ENCODE measurements at regions not wholly inside any gene's neighbourhood (a gene's known extent, or its start where the extent isn't known, plus 50 kb on each side); places are given as distances from the start of the nearest gene placed in this dataset.

DNA sequence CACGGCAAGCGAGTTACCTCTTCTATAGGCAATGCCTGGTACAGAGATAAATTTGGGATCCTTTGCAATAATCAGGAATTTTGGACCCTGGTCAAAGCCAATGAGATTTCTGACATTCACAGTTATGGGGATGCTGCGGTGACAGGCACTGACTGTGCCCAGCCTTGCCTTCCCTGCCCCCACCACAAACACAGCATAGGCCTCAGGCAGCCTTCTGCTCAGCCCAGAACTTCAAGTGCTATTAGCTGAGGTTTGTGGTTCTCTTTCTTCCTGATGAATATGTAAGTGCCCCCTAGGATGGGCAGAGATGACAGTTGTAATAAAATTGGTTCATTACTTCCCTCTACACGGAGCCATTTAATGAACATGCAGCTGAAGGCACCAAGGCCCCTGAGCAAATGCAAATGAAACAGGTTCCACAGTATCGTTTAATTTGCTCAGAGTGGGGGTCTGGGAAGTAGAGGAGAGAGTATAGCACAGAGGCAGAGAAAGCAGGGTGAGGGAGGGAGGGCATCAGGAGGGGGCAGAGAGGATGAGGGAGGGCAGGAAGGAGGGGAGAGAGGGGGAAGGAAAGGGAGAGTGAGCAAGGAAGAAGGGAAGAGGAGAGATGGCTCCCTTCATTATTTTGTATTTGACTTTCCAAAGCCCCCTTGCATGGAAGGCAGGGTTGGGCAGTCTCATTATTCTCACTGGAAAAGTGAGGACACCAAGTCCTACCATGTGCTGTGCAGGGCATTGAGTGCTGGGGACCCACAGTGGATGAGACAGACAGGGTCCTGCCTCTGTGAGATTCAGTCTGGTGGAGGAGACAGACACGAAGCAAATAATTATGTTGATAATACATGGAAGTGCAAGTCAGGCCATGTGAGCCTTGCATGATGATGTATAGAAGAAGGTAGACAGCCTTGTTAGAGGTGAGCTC, 513.0 kb downstream of the PTPRU start:
- Histone ChIP-seq H3K9me3 (ENCODE audit: control insufficient read depth, low read length) (no peaks in the 10 kb centered on the region), H3K4me3 (ENCODE audit: extremely low read depth, insufficient read depth, low read length, poor library complexity, severe bottlenecking) (no peak overlapping the region), H3K4me1 (ENCODE audit: control insufficient read depth, insufficient read depth, low read length, poor library complexity, severe bottlenecking) (no peaks in the 10 kb centered on the region), H3K36me3 (ENCODE audit: control insufficient read depth, insufficient read depth, low read length) (no peaks in the 10 kb centered on the region), H3K27ac (ENCODE audit: low read depth, low read length, severe bottlenecking) (no peak overlapping the region)
- WGBS, 2 experiments (ENCODE audit: insufficient coverage in 2 of 2) = 50 to 76% methylated on average over 2 to 4 of the region's 6 CpGs

DNA sequence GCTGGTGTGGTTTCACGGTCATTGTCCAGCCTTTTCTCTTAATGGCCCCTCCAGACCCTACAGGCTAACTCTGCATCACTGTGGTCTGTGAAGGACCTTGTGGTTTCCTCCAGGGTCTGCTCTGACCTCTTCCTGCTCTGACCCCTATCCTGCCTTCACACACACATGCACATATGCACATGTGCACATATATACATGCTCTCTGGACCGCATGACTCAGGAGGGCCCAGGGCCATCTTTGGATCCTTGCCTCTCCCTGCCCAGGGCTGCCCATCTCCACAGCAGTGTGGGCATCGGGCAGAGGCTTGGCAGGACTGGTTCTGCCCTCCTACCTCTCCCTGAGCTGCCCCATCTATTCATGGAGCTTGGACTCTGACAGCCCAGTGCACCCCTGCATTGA, 510.9 kb downstream of the PTPRU start:
- Histone ChIP-seq H3K4me1 (ENCODE audit: control insufficient read depth, insufficient read depth, low read length, poor library complexity, severe bottlenecking) (no peaks in the 10 kb centered on the region), H3K36me3 (ENCODE audit: control insufficient read depth, insufficient read depth, low read length) (no peaks in the 10 kb centered on the region), H3K4me3 (ENCODE audit: extremely low read depth, insufficient read depth, low read length, poor library complexity, severe bottlenecking) (no peak overlapping the region), H3K27ac (ENCODE audit: low read depth, low read length, severe bottlenecking) (no peak overlapping the region), H3K9me3 (ENCODE audit: control insufficient read depth, low read length) (no peaks in the 10 kb centered on the region)
- WGBS, 2 experiments (ENCODE audit: insufficient coverage in 2 of 2) = 85 to 91% methylated on average over 2 to 3 of the region's 3 CpGs

DNA sequence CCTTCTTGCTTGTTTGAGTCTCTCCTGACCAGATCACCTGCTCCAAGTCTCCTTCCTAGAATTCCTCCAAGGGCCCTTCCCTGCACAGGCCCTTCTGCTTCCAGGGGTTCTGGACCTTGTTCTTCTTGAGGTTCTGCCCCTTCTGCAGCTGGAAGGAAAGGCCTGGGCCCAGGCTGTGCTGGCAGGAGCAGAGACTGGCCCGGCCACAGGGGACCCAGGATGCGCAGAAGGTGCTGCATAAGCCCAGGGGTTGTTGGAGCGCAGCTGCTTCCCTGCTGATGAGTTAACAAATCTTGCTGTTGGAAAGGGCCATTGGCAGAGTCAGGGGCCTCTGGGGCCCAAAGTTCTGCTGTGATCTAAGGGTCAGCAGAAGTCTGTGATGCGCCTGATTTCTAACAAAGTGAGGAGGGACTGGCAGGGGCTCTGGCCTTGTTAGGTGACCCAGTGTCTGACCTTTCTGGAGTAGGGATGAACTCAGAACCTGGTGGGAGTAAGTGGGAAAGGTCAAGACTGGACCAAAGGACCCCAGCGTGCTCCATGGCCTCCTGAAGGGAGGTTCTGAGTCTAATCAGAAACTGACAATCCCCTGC, 509.8 kb downstream of the PTPRU start:
- 87 to 100% methylated on average over 4 of the region's 5 CpGs for WGBS, 2 experiments (ENCODE audit: insufficient coverage in 2 of 2)
- Histone ChIP-seq H3K4me1 (ENCODE audit: control insufficient read depth, insufficient read depth, low read length, poor library complexity, severe bottlenecking) (no peaks in the 10 kb centered on the region), H3K4me3 (ENCODE audit: extremely low read depth, insufficient read depth, low read length, poor library complexity, severe bottlenecking) (no peak overlapping the region), H3K9me3 (ENCODE audit: control insufficient read depth, low read length) (no peaks in the 10 kb centered on the region), H3K36me3 (ENCODE audit: control insufficient read depth, insufficient read depth, low read length) (no peaks in the 10 kb centered on the region), H3K27ac (ENCODE audit: low read depth, low read length, severe bottlenecking) (no peak overlapping the region)

DNA sequence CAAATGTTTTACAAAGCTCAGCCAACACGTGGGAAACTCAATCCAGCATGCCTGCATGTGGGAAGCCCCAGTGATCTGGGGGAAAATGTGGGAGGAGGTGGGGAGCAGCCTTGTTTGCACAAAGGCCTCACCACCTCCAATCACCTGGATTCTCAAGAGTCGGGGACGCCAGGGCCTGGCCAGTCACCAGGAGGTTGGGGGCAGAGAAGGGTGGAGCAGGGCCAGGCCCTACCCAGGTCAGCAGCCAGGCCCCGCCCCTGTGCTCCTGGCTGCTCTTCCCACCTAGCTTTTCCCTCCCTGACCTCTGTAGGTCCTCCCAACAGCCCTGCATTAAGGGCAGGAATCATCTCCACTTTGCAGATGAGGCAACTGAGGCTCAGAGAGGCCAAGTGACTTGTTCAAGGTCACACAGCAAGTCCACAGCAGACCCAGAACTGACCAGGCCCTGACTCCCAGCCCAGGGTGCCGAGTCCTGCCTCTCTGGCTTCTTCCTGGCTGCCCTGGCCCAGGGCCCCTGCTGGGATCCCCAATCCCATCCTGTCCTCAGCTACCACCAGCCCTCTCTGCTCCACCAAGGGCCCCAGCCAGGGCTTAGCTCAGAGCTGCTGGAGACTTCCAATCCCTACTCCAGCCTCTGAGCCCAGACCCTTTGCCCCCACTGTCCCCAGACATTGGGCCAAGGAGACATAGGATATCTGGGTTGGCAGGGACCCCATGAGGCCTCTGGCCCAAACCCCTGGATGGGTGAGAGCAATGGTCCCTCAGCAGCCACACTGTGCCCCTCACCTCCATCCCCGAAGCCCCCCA, 508.6 kb downstream of the PTPRU start:
- no peak overlapping the region for H3K4me3 ChIP-seq (ENCODE audit: extremely low read depth, insufficient read depth, low read length, poor library complexity, severe bottlenecking)
- H3K36me3 ChIP-seq (ENCODE audit: control insufficient read depth, insufficient read depth, low read length) = no peaks in the 10 kb centered on the region

DNA sequence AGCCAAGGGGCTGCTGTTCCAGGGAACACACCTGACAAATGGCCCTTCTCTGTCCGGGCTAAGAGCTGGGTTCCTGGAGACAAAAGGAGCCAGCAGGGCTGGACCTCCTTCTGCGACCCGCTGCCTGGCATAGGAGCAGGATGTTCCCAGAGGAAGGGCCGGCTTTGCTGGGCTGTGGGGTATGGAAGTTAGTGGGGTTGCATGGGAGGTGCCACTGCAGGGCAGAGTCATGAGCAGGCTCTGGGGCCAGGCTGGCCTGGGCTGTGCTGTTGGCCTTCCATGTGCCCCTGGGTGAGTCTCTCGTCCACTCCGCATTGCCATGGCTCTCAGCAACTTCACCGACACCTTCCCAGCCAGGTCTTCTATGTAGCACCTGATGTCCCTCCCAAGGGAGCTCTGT, 507.6 kb downstream of the PTPRU start:
- Histone ChIP-seq H3K36me3 (ENCODE audit: control insufficient read depth, insufficient read depth, low read length) (no peaks in the 10 kb centered on the region), H3K4me1 (ENCODE audit: control insufficient read depth, insufficient read depth, low read length, poor library complexity, severe bottlenecking) (no peaks in the 10 kb centered on the region), H3K9me3 (ENCODE audit: control insufficient read depth, low read length) (no peaks in the 10 kb centered on the region), H3K27ac (ENCODE audit: low read depth, low read length, severe bottlenecking) (no peak overlapping the region), H3K4me3 (ENCODE audit: extremely low read depth, insufficient read depth, low read length, poor library complexity, severe bottlenecking) (no peak overlapping the region)
- 86% methylated on average over 5 to 7 of the region's 7 CpGs for WGBS, 2 experiments (ENCODE audit: insufficient coverage in 2 of 2)

More for the DNA sequence above, 508.6 kb downstream of the PTPRU start:
- H3K4me1 ChIP-seq (ENCODE audit: control insufficient read depth, insufficient read depth, low read length, poor library complexity, severe bottlenecking) = no peaks in the 10 kb centered on the region
- WGBS, 2 experiments (ENCODE audit: insufficient coverage in 2 of 2) = 50 to 53% methylated on average over 5 of the region's 6 CpGs
- no peak overlapping the region for H3K27ac ChIP-seq (ENCODE audit: low read depth, low read length, severe bottlenecking)
- H3K9me3 ChIP-seq (ENCODE audit: control insufficient read depth, low read length) = no peaks in the 10 kb centered on the region

DNA sequence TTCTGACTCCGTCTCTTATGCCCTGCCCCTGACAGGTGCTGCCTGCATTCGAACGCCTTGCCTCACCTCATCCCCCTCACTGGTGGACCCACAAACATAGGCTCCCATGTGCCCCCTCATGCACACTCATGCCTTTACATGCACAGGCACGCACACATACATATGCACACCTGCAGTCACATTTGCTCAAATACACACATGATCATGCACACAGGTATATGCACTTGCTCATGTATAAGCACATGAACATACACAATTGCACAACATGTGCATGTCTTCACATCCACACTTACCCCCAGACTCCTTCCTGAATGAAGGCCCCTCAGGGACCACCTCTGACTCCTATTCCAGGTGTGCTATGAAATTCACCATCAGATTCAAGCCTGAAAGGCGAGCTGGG, 506.9 kb downstream of the PTPRU start:
- H3K36me3 ChIP-seq (ENCODE audit: control insufficient read depth, insufficient read depth, low read length) = no peaks in the 10 kb centered on the region
- no peak overlapping the region for H3K4me3 ChIP-seq (ENCODE audit: extremely low read depth, insufficient read depth, low read length, poor library complexity, severe bottlenecking)
- 73 to 83% methylated on average over 4 of the region's 5 CpGs for WGBS, 2 experiments (ENCODE audit: insufficient coverage in 2 of 2)
- H3K27ac ChIP-seq (ENCODE audit: low read depth, low read length, severe bottlenecking) = no peak overlapping the region
- H3K9me3 ChIP-seq (ENCODE audit: control insufficient read depth, low read length) = no peaks in the 10 kb centered on the region
- H3K4me1 ChIP-seq (ENCODE audit: control insufficient read depth, insufficient read depth, low read length, poor library complexity, severe bottlenecking) = no peaks in the 10 kb centered on the region

DNA sequence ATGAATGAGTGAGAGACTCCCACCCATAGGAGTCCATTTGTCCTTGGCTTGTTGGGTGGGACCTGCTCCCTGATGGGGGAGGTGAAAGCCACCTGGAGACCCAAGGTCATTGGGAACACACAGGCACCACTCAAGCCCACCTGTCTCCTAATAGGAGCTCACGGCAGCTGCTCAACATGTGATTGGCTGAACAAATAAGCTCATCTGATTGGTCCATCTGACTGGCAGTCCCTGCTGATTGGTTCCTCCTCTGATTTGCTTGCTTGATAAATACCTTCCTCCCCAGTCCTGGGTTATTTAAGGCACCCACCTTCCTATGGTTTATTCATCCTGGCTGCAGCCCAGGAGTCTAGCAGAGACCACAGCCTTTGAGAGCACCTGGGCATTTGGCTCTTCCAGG, 502.9 kb downstream of the PTPRU start:
- 75 to 94% methylated on average over 1 of the region's 1 CpG for WGBS, 2 experiments (ENCODE audit: insufficient coverage in 2 of 2)
- H3K36me3 ChIP-seq (ENCODE audit: control insufficient read depth, insufficient read depth, low read length) = no peaks in the 10 kb centered on the region
- no peaks in the 10 kb centered on the region for H3K4me1 ChIP-seq (ENCODE audit: control insufficient read depth, insufficient read depth, low read length, poor library complexity, severe bottlenecking)
- no peak overlapping the region for H3K4me3 ChIP-seq (ENCODE audit: extremely low read depth, insufficient read depth, low read length, poor library complexity, severe bottlenecking)
- H3K9me3 ChIP-seq (ENCODE audit: control insufficient read depth, low read length) = no peaks in the 10 kb centered on the region
- H3K27ac ChIP-seq (ENCODE audit: low read depth, low read length, severe bottlenecking) = no peak overlapping the region

DNA sequence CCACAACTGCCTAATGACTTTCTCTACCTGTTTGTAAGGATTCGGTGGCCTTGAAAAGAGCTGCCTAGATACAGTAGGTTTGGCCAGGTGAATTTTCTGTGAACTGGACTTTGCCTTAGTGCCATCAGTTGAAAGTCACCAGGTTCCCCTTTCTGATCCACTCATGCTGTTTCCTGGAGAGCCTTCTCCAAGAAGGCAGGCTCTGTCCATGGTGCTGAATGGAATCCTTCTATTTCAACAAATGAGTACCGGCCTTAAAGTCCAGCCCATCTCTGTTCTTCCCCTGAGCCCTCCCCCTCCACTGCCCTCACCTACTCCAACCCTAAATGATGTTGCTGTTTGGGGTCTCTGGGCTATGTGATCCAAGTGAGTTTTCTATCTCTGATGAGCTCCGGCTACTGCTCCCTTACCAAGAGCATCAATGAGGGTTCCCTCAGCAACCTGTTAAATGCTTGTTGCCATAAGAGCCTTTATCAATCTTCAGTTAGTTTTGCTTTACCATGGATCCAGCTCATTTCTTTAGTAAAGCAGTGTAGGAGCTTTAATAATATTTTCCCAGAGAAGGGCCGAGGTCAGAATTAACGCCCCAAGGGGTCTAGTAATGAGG, 500.4 kb downstream of the PTPRU start:
- Histone ChIP-seq H3K4me1 (ENCODE audit: control insufficient read depth, insufficient read depth, low read length, poor library complexity, severe bottlenecking) (peaks cover 10% of the 10 kb centered on the region), H3K9me3 (ENCODE audit: control insufficient read depth, low read length) (no peaks in the 10 kb centered on the region), H3K27ac (ENCODE audit: low read depth, low read length, severe bottlenecking) (no peak overlapping the region), H3K36me3 (ENCODE audit: control insufficient read depth, insufficient read depth, low read length) (no peaks in the 10 kb centered on the region), H3K4me3 (ENCODE audit: extremely low read depth, insufficient read depth, low read length, poor library complexity, severe bottlenecking) (no peak overlapping the region)
- WGBS, 2 experiments (ENCODE audit: insufficient coverage in 2 of 2) = 29 to 52% methylated on average over 1 to 3 of the region's 5 CpGs

DNA sequence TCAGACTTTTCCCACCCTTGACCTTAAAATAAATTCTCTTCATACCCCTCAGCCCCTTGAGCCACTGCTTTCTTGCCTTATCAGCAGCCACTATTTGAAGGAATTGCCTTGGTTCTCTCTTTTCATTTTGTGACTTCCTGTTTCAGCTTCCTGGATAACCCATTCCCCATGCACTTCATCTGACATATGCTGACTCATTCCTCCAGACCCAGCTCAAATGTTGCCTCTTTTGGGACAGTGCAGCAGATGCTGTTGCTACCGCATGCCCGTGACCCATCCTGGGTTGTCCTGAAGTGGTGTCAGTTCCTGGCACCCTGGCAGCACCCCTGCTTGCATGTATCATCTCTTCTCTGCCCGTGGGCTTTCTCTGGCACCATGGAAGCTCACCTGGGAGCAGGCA, 496.1 kb downstream of the PTPRU start:
- Histone ChIP-seq H3K4me3 (ENCODE audit: extremely low read depth, insufficient read depth, low read length, poor library complexity, severe bottlenecking) (no peak overlapping the region), H3K9me3 (ENCODE audit: control insufficient read depth, low read length) (no peaks in the 10 kb centered on the region), H3K36me3 (ENCODE audit: control insufficient read depth, insufficient read depth, low read length) (no peaks in the 10 kb centered on the region), H3K27ac (ENCODE audit: low read depth, low read length, severe bottlenecking) (no peak overlapping the region), H3K4me1 (ENCODE audit: control insufficient read depth, insufficient read depth, low read length, poor library complexity, severe bottlenecking) (peaks cover 10% of the 10 kb centered on the region)
- 92 to 94% methylated on average over 2 to 3 of the region's 3 CpGs for WGBS, 2 experiments (ENCODE audit: insufficient coverage in 2 of 2)

DNA sequence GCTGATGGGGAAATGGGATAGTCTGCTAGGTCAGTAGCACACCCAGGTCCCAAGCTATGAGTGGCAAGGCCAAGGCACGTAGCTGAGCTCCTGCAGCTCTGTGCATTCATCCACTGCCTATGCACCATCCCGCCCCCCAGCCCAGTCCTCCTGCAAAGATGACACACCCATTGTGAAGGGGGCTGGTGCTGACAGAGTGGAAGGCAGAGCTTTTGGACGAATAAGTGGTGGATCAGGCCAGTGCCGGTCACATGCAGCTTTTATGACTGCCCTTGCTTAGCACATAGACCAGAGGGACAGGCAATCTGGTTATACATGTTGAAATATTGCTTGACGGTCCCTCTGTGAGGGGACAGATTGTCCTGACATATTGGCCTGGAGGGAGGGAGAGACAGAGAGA, 494.3 kb downstream of the PTPRU start:
- no peak overlapping the region for H3K27ac ChIP-seq (ENCODE audit: low read depth, low read length, severe bottlenecking)
- H3K9me3 ChIP-seq (ENCODE audit: control insufficient read depth, low read length) = no peaks in the 10 kb centered on the region
- H3K4me3 ChIP-seq (ENCODE audit: extremely low read depth, insufficient read depth, low read length, poor library complexity, severe bottlenecking) = no peak overlapping the region
- WGBS, 2 experiments (ENCODE audit: insufficient coverage in 2 of 2) = 78 to 88% methylated on average over 5 of the region's 5 CpGs
- H3K36me3 ChIP-seq (ENCODE audit: control insufficient read depth, insufficient read depth, low read length) = no peaks in the 10 kb centered on the region
- peaks cover 10% of the 10 kb centered on the region for H3K4me1 ChIP-seq (ENCODE audit: control insufficient read depth, insufficient read depth, low read length, poor library complexity, severe bottlenecking)

Measured in mesodermal cell (in vitro differentiated cells).